ENCODE measurements at regions not wholly inside any gene's neighbourhood (a gene's known extent, or its start where the extent isn't known, plus 50 kb on each side); places are given as distances from the start of the nearest gene placed in this dataset.

DNA sequence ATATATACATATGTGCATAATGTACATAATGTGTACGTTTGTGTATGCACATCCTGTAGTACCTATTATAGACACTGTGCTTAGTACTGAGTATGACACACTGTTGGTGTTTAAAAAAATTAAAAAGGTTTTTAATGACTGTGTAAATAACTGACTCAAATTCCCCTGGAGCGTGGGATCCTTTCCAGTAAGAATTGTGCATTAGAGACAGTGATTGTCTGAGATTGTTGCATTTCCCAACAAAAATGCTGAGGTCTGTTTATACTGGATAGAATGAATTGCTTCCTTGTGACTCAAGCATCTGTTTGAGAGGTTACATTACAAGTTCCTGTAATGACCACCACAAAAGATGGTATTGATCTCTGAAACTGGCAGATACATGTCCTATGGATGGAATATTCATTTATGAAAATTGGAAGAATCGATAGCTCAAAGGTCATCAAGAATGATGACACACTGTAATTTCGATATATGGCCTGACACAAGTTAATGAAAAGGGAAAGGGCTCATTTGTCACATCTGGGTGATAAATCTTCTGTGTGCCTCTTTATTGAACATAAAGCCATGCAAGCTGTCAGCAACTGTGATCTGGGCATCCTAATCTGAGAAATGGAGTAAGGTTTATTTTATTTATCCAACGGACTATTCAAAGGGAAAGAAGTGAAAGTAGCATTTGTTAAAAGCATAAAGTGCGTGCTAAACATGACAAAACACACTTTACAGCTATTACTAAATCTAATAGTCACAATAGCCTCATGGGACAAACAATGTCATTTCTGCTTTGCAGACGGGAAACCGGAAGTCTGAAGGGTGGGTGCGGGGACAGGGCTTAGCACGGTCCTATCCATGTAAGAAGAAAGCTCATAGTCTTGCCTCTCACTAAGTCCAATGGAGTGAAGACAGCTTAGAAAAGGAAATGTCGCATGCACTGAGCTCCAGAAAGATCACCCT is 228.8 kb downstream of the CDH11 start:
- H3K36me3 Mint-ChIP-seq (ENCODE audit: low read depth) = no peaks in the 10 kb centered on the region
- H3K27me3 Mint-ChIP-seq = no peaks in the 10 kb centered on the region
- no peak overlapping the region for H3K27ac Mint-ChIP-seq
- peaks cover 6% of the 10 kb centered on the region for H3K9me3 Mint-ChIP-seq
- no peaks in the 10 kb centered on the region for H3K4me1 Mint-ChIP-seq (ENCODE audit: low read depth)
- no peak overlapping the region for H3K4me3 Mint-ChIP-seq
- intact Hi-C loops (cut with micrococcal nuclease) = no loop called here

DNA sequence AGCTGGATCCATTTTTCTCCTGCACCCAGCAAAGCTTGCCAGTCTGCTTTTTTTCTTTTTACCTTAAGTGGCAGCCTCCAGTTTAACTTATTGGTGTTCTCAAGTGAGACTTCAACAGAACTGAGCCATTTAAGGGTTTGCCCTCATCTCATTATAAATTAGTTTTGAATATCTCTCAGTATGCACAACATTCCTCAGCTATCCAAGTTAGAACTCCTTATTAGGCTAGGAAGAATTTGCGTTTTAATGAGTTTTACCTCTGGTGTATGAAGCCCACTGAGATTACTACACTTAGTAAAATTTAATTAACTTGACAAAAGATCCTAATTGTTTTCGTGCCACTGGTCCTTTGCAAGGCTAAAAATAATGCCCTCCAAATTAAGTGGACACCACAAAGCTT is 232.4 kb downstream of the CDH11 start:
- H3K36me3 Mint-ChIP-seq (ENCODE audit: low read depth) = no peaks in the 10 kb centered on the region
- no peak overlapping the region for H3K4me3 Mint-ChIP-seq
- intact Hi-C loops (cut with micrococcal nuclease) = no loop called here
- no peaks in the 10 kb centered on the region for H3K27me3 Mint-ChIP-seq
- no peak overlapping the region for H3K27ac Mint-ChIP-seq
- H3K9me3 Mint-ChIP-seq = peaks cover 6% of the 10 kb centered on the region
- no peaks in the 10 kb centered on the region for H3K4me1 Mint-ChIP-seq (ENCODE audit: low read depth)

DNA sequence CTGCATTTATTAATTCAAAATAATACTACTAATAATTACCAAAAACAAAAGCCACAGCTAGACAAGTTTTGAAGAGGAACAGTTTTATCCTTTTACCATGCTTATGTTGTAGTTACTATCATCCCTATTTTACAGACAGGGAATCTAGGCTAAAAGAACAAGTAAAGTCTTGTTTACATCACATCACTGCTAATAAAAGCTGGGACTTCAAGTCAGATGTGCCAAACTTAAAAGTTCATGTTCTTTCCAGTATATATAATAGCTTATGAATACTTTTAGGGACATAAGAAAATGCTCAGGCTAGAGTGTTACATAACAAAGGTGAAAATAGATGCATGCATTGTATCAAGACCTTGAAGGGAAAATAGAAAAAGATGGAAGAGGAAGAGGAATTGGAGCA is 234.2 kb downstream of the CDH11 start:
- Mint-ChIP-seq H3K36me3 (ENCODE audit: low read depth) (no peaks in the 10 kb centered on the region), H3K27me3 (no peaks in the 10 kb centered on the region), H3K4me3 (no peak overlapping the region), H3K4me1 (ENCODE audit: low read depth) (no peaks in the 10 kb centered on the region), H3K27ac (no peak overlapping the region), H3K9me3 (peaks cover 6% of the 10 kb centered on the region)
- intact Hi-C loops (cut with micrococcal nuclease) = no loop called here

DNA sequence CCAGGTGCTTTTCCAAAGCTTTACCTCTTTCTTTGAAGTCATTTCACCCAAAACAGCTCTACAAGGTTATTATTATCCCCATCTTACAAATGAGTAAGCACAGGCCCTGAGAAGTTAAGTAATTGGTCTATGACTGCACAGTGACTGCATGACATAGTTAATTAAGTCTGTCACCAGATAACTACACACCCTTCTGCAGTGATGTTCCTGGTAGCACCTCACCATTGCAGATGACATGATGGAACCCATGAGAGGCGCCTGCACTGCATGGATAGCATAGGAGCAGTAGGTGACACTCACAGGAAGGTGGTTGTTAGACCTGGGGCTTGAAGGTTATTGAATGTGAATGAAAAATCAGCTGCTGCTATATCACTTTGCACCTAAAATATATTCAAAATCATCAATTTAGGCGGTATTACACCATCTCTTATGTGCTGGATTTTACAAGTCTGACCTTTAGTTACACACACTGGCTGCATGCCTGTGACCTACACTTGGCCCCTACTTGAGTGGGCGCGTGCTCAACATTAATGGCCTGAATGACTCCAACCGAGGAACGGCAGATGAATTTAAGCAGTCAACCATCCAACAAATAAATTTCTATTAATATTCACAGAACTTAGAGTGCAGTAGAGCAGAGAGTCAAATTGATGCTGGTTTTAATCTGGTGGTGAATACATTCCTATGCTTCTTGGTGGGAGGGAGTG is 239.6 kb downstream of the CDH11 start:
- no peaks in the 10 kb centered on the region for H3K27me3 Mint-ChIP-seq
- no peaks in the 10 kb centered on the region for H3K4me1 Mint-ChIP-seq (ENCODE audit: low read depth)
- no peak overlapping the region for H3K4me3 Mint-ChIP-seq
- H3K36me3 Mint-ChIP-seq (ENCODE audit: low read depth) = no peaks in the 10 kb centered on the region
- H3K9me3 Mint-ChIP-seq = peaks cover 2% of the 10 kb centered on the region
- intact Hi-C loops (cut with micrococcal nuclease) = no loop called here
- H3K27ac Mint-ChIP-seq = no peak overlapping the region

- no peak overlapping the region for H3K27ac Mint-ChIP-seq
- no peaks in the 10 kb centered on the region for H3K4me1 Mint-ChIP-seq (ENCODE audit: low read depth)
- H3K27me3 Mint-ChIP-seq = no peaks in the 10 kb centered on the region
- H3K9me3 Mint-ChIP-seq = peaks cover 7% of the 10 kb centered on the region
- H3K36me3 Mint-ChIP-seq (ENCODE audit: low read depth) = no peaks in the 10 kb centered on the region
- no peak overlapping the region for H3K4me3 Mint-ChIP-seq
- intact Hi-C loops (cut with micrococcal nuclease) = no loop called here
Observed at GRCh38 chr16:64880994-64881393, 240.9 kb downstream of the CDH11 start.

DNA sequence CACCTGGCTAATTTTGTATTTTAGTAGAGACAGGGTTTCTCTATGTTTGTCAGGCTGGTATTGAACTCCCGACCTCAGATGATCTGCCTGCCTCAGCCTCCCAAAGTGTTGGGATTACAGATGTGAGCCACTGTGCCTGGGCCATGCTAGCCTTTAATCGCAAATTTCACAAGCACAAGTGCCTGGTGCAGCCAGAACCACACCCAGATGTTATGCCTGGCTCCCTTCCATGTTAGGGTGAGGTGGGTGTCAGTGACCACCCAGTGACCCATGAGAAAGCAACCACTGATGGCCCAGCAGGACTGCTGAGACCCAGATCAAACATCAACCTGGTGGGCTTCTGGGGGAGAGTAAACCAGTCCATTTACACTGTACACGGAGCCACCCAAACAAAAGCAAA is 241.9 kb downstream of the CDH11 start:
- intact Hi-C loops (cut with micrococcal nuclease) = no loop called here
- H3K27ac Mint-ChIP-seq = no peak overlapping the region
- no peaks in the 10 kb centered on the region for H3K4me1 Mint-ChIP-seq (ENCODE audit: low read depth)
- no peaks in the 10 kb centered on the region for H3K36me3 Mint-ChIP-seq (ENCODE audit: low read depth)
- no peaks in the 10 kb centered on the region for H3K27me3 Mint-ChIP-seq
- H3K4me3 Mint-ChIP-seq = no peak overlapping the region
- peaks cover 7% of the 10 kb centered on the region for H3K9me3 Mint-ChIP-seq

DNA sequence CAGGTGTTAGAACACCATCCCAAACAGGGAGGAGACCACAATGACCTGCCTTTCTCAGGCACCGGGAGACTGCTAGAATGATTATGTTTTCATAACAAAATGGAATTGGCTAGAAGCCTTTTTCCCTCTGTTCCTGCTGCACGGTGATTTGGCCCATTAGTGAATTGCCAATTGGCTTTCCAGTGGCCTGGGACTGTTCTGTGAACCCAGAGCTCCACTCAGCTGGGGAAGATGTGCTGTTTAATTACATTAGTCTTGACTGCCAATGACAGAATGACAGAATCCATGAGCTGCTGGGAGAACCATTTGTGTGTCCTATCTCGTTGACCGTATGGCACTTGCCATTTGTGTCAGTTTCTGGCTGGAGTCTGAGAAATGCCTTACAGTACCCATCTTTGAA is 242.9 kb downstream of the CDH11 start:
- Mint-ChIP-seq H3K27ac (no peak overlapping the region), H3K27me3 (no peaks in the 10 kb centered on the region), H3K9me3 (peaks cover 7% of the 10 kb centered on the region), H3K4me1 (ENCODE audit: low read depth) (no peaks in the 10 kb centered on the region), H3K4me3 (no peak overlapping the region), H3K36me3 (ENCODE audit: low read depth) (no peaks in the 10 kb centered on the region)
- intact Hi-C loops (cut with micrococcal nuclease) = no loop called here

DNA sequence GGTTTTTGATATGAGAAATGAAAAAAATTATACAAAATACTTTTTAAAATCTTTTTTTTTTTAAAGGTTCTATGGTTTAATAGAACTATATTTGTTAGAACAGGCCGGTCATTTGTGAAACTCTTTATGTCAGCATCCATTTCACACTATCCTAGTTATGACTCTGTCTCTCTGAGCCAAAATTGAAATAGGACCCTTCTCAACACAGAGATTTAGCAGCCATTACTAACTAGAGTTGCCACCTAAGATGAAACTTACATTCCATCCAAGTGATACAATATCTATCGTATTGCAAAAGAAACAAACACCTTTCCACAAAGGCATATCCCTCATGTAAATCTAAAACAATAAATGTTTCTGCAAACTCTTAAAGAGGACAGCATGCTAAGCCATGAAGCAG is 249.8 kb downstream of the CDH11 start:
- H3K36me3 Mint-ChIP-seq (ENCODE audit: low read depth) = no peaks in the 10 kb centered on the region
- H3K9me3 Mint-ChIP-seq = peaks cover 3% of the 10 kb centered on the region
- intact Hi-C loops (cut with micrococcal nuclease) = no loop called here
- H3K27ac Mint-ChIP-seq = no peak overlapping the region
- no peaks in the 10 kb centered on the region for H3K27me3 Mint-ChIP-seq
- no peaks in the 10 kb centered on the region for H3K4me1 Mint-ChIP-seq (ENCODE audit: low read depth)
- H3K4me3 Mint-ChIP-seq = no peak overlapping the region

GRCh38 chr16:64870859-64871258 is 251.0 kb downstream of the CDH11 start:
- intact Hi-C loops (cut with micrococcal nuclease) = no loop called here
- Mint-ChIP-seq H3K36me3 (ENCODE audit: low read depth) (no peaks in the 10 kb centered on the region), H3K27me3 (no peaks in the 10 kb centered on the region)

DNA sequence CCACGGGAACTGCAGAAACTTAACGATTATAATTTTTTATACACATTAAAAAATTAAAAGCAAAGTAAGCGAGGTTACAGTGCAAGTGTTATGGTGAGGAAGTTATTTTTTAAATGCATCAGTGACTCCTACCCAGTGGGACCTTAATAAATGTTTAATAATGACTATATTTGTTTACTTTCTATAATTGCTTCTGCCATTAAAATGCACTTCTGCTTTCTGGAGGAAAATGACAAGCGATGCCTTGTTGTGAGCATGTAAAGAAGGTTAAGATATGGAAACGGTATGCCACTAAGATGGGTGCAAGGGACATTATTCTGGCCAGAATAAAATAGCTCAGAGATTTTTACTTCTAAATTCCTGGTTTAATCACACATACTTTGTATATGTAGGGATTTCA is 252.1 kb downstream of the CDH11 start:
- H3K27me3 Mint-ChIP-seq = no peaks in the 10 kb centered on the region
- no peak overlapping the region for H3K4me3 Mint-ChIP-seq
- H3K9me3 Mint-ChIP-seq = no peaks in the 10 kb centered on the region
- no peaks in the 10 kb centered on the region for H3K36me3 Mint-ChIP-seq (ENCODE audit: low read depth)
- H3K4me1 Mint-ChIP-seq (ENCODE audit: low read depth) = no peaks in the 10 kb centered on the region
- H3K27ac Mint-ChIP-seq = no peak overlapping the region
- intact Hi-C loops (cut with micrococcal nuclease) = no loop called here

More at GRCh38 chr16:64870859-64871258, 251.0 kb downstream of the CDH11 start:
- H3K4me1 Mint-ChIP-seq (ENCODE audit: low read depth) = no peaks in the 10 kb centered on the region
- no peaks in the 10 kb centered on the region for H3K9me3 Mint-ChIP-seq
- no peak overlapping the region for H3K4me3 Mint-ChIP-seq
- no peak overlapping the region for H3K27ac Mint-ChIP-seq

GRCh38 chr16:64866021-64866420 is 255.8 kb downstream of the CDH11 start:
- Mint-ChIP-seq H3K36me3 (ENCODE audit: low read depth) (no peaks in the 10 kb centered on the region), H3K4me1 (ENCODE audit: low read depth) (no peaks in the 10 kb centered on the region), H3K27ac (no peak overlapping the region), H3K27me3 (no peaks in the 10 kb centered on the region), H3K4me3 (no peak overlapping the region), H3K9me3 (no peaks in the 10 kb centered on the region)
- intact Hi-C loops (cut with micrococcal nuclease) = no loop called here

- intact Hi-C loops (cut with micrococcal nuclease) = no loop called here
Observed at GRCh38 chr16:64865069-64865696, 256.7 kb downstream of the CDH11 start.

GRCh38 chr16:64864232-64864809 is 257.5 kb downstream of the CDH11 start:
- intact Hi-C loops (cut with micrococcal nuclease) = no loop called here
- Mint-ChIP-seq H3K36me3 (ENCODE audit: low read depth) (no peaks in the 10 kb centered on the region), H3K27me3 (no peaks in the 10 kb centered on the region), H3K4me1 (ENCODE audit: low read depth) (no peaks in the 10 kb centered on the region), H3K27ac (no peak overlapping the region), H3K9me3 (no peaks in the 10 kb centered on the region), H3K4me3 (no peak overlapping the region)

More at GRCh38 chr16:64865069-64865696, 256.7 kb downstream of the CDH11 start:
- Mint-ChIP-seq H3K4me3 (no peak overlapping the region), H3K9me3 (no peaks in the 10 kb centered on the region), H3K36me3 (ENCODE audit: low read depth) (no peaks in the 10 kb centered on the region), H3K27me3 (no peaks in the 10 kb centered on the region), H3K27ac (no peak overlapping the region), H3K4me1 (ENCODE audit: low read depth) (no peaks in the 10 kb centered on the region)

DNA sequence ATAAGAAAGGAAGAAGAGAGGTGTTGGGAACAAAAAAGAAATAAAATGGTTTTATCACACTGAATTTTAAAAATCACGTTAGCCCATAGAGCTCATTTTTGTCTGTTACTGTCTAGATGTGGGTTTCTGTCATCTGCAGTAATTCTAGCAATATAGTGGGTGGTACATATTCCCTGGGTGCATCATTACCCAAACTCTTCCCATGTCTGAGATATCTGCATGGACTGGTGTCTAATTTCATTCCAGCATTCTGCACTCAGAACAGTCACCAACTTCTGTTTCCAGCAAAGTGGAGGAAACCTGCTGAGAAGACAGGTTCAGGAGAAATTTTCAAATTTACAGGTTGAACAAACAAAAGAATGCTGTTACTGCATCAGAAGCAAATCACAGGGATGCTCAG is 263.8 kb downstream of the CDH11 start:
- Mint-ChIP-seq H3K27me3 (no peaks in the 10 kb centered on the region), H3K36me3 (ENCODE audit: low read depth) (no peaks in the 10 kb centered on the region)
- intact Hi-C loops (cut with micrococcal nuclease) = no loop called here

More for the DNA sequence above, 263.8 kb downstream of the CDH11 start:
- no peak overlapping the region for H3K27ac Mint-ChIP-seq
- H3K4me1 Mint-ChIP-seq (ENCODE audit: low read depth) = no peaks in the 10 kb centered on the region
- H3K9me3 Mint-ChIP-seq = no peaks in the 10 kb centered on the region
- H3K4me3 Mint-ChIP-seq = no peak overlapping the region
